Right lobe of liver (tissue), 4 donors: ENCODE measurements at regions not wholly inside any gene's neighbourhood (a gene's known extent, or its start where the extent isn't known, plus 50 kb on each side); places are given as distances from the start of the nearest gene placed in this dataset.

ENCODE experiments used
- CTCF ChIP-seq, 4 donors: fragments of 200-600 bp in 3 of 4; fragments of 450-650 bp in 1 of 4; IDR thresholded peaks; one replicate each; pipeline versions ENCODE4 v1.5.1 to v1.8.0; 2016 to 2022; ENCODE audit warnings: antibody characterized with exemption in 4 of 4, mild to moderate bottlenecking in 2 of 4
- POLR2A ChIP-seq: fragments of 450-650 bp; IDR thresholded peaks from one replicate; pipeline ENCODE4 v1.6.1; 2017; ENCODE audit warnings: antibody characterized with exemption, mild to moderate bottlenecking
- donor health status: DM: no; HTN: no; CAD: no.
- donor health status: DM: no; HTN: no; CAD: no.
- donor health status: DM: no; HTN: yes; CAD: no.

- TF ChIP-seq CTCF (IDR thresholded peaks at IDR 0.05), result no peak
- no peak for TF ChIP-seq POLR2A
These were observed 178.9 kb downstream of the KLHL28 start for GRCh38 chr14:44782775-44783238.
